B cell (primary cell): ENCODE measurements at regions not wholly inside any gene's neighbourhood (a gene's known extent, or its start where the extent isn't known, plus 50 kb on each side); places are given as distances from the start of the nearest gene placed in this dataset.

Experiments used
- ATAC-seq: fragments of 200-7000 bp; cut with Tn5 transposase; one replicate; pipeline ENCODE4 v1.10.0; 2021; ENCODE audit warnings: low read depth, mild to moderate bottlenecking, moderate number of reproducible peaks, moderate library complexity
- CTCF ChIA-PET: fragments of 350-600 bp; sonication (Branson Sonifier 250); formaldehyde crosslinking; loops from one replicate; lab custom pipeline; 2021; ENCODE audit warnings: antibody characterized with exemption, inconsistent platforms; lab: Charles Lee
- POLR2A ChIA-PET: fragments of 350-600 bp; sonication (Branson Sonifier 250); formaldehyde crosslinking; loops from one replicate; lab custom pipeline; 2021; ENCODE audit warnings: antibody characterized with exemption; lab: Charles Lee
- DNase-seq: peaks from one replicate; pipeline ENCODE4 v3.0.0; 2013
- H2AFZ ChIP-seq: 2 replicates; pipeline ENCODE4 v1.6.1; 2012; ENCODE audit warnings: mild to moderate bottlenecking, low read depth, low read length; ENCODE audit not compliant: insufficient read depth, poor library complexity, severe bottlenecking
- H3K27ac ChIP-seq, 2 donors: 1 replicate in 1 of 2; 2 replicates in 1 of 2; pipeline ENCODE4 v1.5.1; 2012 to 2013; ENCODE audit warnings: low read length in 2 of 2, mild to moderate bottlenecking in 2 of 2, moderate library complexity in 1 of 2
- H3K27me3 ChIP-seq, 4 experiments: fragments of 200-600 bp in 1 of 4; sonication (generic) in 1 of 4; replicated peaks in 1 of 4; 1 replicate in 2 of 4; 2 replicates in 2 of 4; pipeline versions ENCODE4 v1.6.1 to v1.7.0; 2013 to 2016; ENCODE audit warnings: low read length in 3 of 4, mild to moderate bottlenecking in 2 of 4, mixed read lengths in 1 of 4, moderate library complexity in 1 of 4; ENCODE audit not compliant: insufficient read depth in 4 of 4, control insufficient read depth in 3 of 4; ENCODE audit errors: control extremely low read depth in 1 of 4
- H3K36me3 ChIP-seq, 2 experiments: replicated peaks in 1 of 2; 1 replicate in 1 of 2; 2 replicates in 1 of 2; pipeline versions ENCODE4 v1.6.1 to v1.7.1; 2013; ENCODE audit warnings: low read length in 1 of 2; ENCODE audit not compliant: insufficient read depth in 2 of 2, control insufficient read depth in 1 of 2; ENCODE audit errors: control extremely low read depth in 1 of 2, extremely low read depth in 1 of 2
- H3K4me1 ChIP-seq, 2 donors: fragments of 200-600 bp in 1 of 2; sonication (generic) in 1 of 2; 1 replicate in 1 of 2; 2 replicates in 1 of 2; pipeline versions ENCODE4 v1.5.1 to v1.6.1; 2013 to 2017; ENCODE audit warnings: low read length in 2 of 2; ENCODE audit not compliant: control insufficient read depth in 2 of 2, insufficient read depth in 2 of 2
- H3K4me2 ChIP-seq: replicated peaks from 2 replicates; pipeline ENCODE3; 2012; ENCODE audit warnings: mild to moderate bottlenecking, low read depth, low read length; ENCODE audit not compliant: poor library complexity, severe bottlenecking
- H3K4me3 ChIP-seq, 5 experiments: fragments of 200-600 bp in 1 of 5; sonication (generic) in 1 of 5; 1 replicate in 3 of 5; 2 replicates in 2 of 5; pipeline versions ENCODE4 v1.5.1 to v1.7.0; 2011 to 2016; ENCODE audit warnings: low read length in 4 of 5, mild to moderate bottlenecking in 4 of 5, low read depth in 2 of 5, control low read depth in 1 of 5, moderate library complexity in 1 of 5; ENCODE audit not compliant: insufficient read depth in 1 of 5; ENCODE audit errors: control extremely low read depth in 1 of 5, extremely low read depth in 1 of 5
- H3K79me2 ChIP-seq: fragments of 200-600 bp; sonication (generic); one replicate; pipeline ENCODE4 v1.6.0; 2016; ENCODE audit warnings: low read length; ENCODE audit not compliant: control insufficient read depth, insufficient read depth
- H3K9ac ChIP-seq: fragments of 200-600 bp; sonication (generic); 2 replicates; pipeline ENCODE4 v1.6.1; 2017; ENCODE audit warnings: mild to moderate bottlenecking, low read length, moderate library complexity
- H3K9me3 ChIP-seq, 3 donors: one replicate each; pipeline versions ENCODE4 v1.6.1 to v1.7.1; 2013; ENCODE audit warnings: low read length in 2 of 3; ENCODE audit not compliant: control insufficient read depth in 2 of 3, insufficient read depth in 1 of 3; ENCODE audit errors: control extremely low read depth in 1 of 3
- H4K20me1 ChIP-seq: 2 replicates; pipeline ENCODE4 v1.6.0; 2012; ENCODE audit warnings: mild to moderate bottlenecking, low read length; ENCODE audit not compliant: insufficient read depth, control insufficient read depth, poor library complexity, severe bottlenecking
- H3K27ac Mint-ChIP-seq: one replicate; pipeline ENCODE4 v1.8.0; 2021; ENCODE audit warnings: mixed read lengths
- H3K27me3 Mint-ChIP-seq: one replicate; pipeline ENCODE4 v1.8.0; 2021; ENCODE audit warnings: mixed read lengths
- H3K4me1 Mint-ChIP-seq: one replicate; pipeline ENCODE4 v1.8.0; 2021; ENCODE audit warnings: mixed read lengths
- H3K4me3 Mint-ChIP-seq: one replicate; pipeline ENCODE4 v1.8.0; 2021; ENCODE audit warnings: mixed read lengths
- H3K9me3 Mint-ChIP-seq: one replicate; pipeline ENCODE4 v1.8.0; 2022; ENCODE audit warnings: mixed read lengths; ENCODE audit not compliant: insufficient read depth
- EZH2 ChIP-seq: IDR thresholded peaks from 2 replicates; pipeline ENCODE4 v1.6.1; 2012; ENCODE audit warnings: borderline replicate concordance, low read depth, mild to moderate bottlenecking, moderate library complexity, low read length; ENCODE audit not compliant: insufficient read depth, poor library complexity, severe bottlenecking
- WGBS: methylation state at CpG from one replicate; pipeline ENCODE4 v1.1.5; 2013; ENCODE audit warnings: missing lambda C conversion rate; ENCODE audit not compliant: insufficient coverage; 5-methylcytosine and 5-hydroxymethylcytosine counted together
- intact Hi-C: fragments of 100-400 bp; cut with micrococcal nuclease; formaldehyde crosslinking; loops from one replicate; pipeline ENCODE4 v1.10.0; 2022
- TF ChIP-seq, protein P1 (sequence below): fragments of 200-600 bp; IDR thresholded peaks from one replicate; pipeline ENCODE4 v1.8.0; 2022; ENCODE audit warnings: antibody characterized with exemption, mild to moderate bottlenecking

DNA sequence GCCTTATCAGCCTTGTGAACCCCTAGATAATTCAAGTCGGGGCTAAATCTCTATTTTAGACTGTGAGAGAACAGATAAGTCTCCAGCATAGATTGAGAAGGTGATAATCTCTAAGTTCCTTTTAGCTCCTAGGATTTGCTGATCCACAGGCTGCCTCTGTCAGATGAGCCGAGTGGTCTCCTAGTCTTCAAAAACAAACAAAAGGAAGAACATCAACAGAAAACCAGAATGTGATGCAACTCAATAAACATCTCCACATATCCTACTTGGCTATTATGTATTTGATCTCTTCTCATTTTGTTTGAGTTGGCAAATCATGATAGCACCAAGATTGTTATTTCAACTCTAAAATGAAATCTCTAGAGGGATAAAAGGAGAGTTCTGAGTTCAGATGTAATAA, 88.4 kb upstream of the SLC7A11 start:
- Histone ChIP-seq H2AFZ (no peak overlapping the region), H3K4me2 (no peak overlapping the region), H3K9ac (no peak overlapping the region), H4K20me1 (no peaks in the 10 kb centered on the region), H3K9me3 (peaks cover 0 to 7% (median 0%) of the 10 kb centered on the region in 3 donors), H3K79me2 (no peaks in the 10 kb centered on the region), H3K4me3 (no peak overlapping the region), H3K27ac (no peak overlapping the region), H3K27me3 (no peaks in the 10 kb centered on the region), H3K4me1 (no peaks in the 10 kb centered on the region), H3K36me3 (no peaks in the 10 kb centered on the region)
- Mint-ChIP-seq H3K27ac (no peak overlapping the region), H3K4me3 (no peak overlapping the region), H3K9me3 (peaks cover 3% of the 10 kb centered on the region), H3K27me3 (no peaks in the 10 kb centered on the region), H3K4me1 (no peaks in the 10 kb centered on the region)
- ChIA-PET POLR2A (no interaction called here), CTCF (no interaction called here)
- intact Hi-C loops = no loop called here
- TF ChIP-seq, protein P1, sequence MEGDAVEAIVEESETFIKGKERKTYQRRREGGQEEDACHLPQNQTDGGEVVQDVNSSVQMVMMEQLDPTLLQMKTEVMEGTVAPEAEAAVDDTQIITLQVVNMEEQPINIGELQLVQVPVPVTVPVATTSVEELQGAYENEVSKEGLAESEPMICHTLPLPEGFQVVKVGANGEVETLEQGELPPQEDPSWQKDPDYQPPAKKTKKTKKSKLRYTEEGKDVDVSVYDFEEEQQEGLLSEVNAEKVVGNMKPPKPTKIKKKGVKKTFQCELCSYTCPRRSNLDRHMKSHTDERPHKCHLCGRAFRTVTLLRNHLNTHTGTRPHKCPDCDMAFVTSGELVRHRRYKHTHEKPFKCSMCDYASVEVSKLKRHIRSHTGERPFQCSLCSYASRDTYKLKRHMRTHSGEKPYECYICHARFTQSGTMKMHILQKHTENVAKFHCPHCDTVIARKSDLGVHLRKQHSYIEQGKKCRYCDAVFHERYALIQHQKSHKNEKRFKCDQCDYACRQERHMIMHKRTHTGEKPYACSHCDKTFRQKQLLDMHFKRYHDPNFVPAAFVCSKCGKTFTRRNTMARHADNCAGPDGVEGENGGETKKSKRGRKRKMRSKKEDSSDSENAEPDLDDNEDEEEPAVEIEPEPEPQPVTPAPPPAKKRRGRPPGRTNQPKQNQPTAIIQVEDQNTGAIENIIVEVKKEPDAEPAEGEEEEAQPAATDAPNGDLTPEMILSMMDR = no peak
- TF ChIP-seq EZH2 = no peak
- ATAC-seq (no peak), DNase-seq (no peak)
- WGBS = 83% methylated on average over 1 of the region's 2 CpGs

DNA sequence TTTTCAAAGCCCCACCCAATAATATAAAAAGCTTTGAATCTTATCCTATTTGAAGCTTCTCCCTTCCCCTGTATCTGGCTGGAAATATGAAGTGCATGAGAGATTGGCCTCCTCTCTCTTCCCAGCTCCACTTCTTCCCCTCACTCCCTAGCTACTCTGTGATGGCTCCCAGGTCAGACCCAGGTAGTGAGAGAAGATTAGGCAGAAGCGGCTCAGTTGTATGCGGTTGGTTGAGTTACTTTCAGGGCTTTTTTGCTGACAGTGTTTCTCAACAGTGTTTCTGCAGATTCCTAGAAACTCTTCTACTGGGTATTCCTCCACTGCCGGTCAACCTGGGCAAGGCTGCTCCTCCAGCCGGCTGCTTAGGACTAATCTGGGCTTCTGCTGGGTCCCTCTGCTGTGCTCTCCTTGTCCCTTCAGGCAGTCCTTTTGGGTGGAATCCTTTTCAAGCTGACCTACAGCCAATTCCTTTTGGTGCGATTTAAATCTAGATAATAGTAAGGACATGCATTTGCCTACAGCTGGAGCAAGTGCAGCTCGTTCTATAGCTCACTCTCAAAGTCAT, 87.4 kb upstream of the SLC7A11 start:
- 88% methylated on average over 6 of the region's 6 CpGs for WGBS
- no peaks in the 10 kb centered on the region for H3K27me3 ChIP-seq
- H3K27ac Mint-ChIP-seq = no peak overlapping the region
- H3K9ac ChIP-seq = no peak overlapping the region
- no peaks in the 10 kb centered on the region for H3K4me1 Mint-ChIP-seq
- no peak overlapping the region for H3K4me3 Mint-ChIP-seq
- H3K9me3 ChIP-seq = peaks cover 0 to 7% (median 0%) of the 10 kb centered on the region in 3 donors
- intact Hi-C loops = no loop called here
- H3K27me3 Mint-ChIP-seq = no peaks in the 10 kb centered on the region
- ChIA-PET CTCF (no interaction called here), POLR2A (no interaction called here)
- H4K20me1 ChIP-seq = no peaks in the 10 kb centered on the region
- no peak overlapping the region for H3K27ac ChIP-seq
- TF ChIP-seq, protein P1 = no peak
- no peak for TF ChIP-seq EZH2
- ATAC-seq (no peak), DNase-seq (no peak)
- H3K36me3 ChIP-seq = no peaks in the 10 kb centered on the region
- peaks cover under 1% of the 10 kb centered on the region for H3K9me3 Mint-ChIP-seq
- no peak overlapping the region for H2AFZ ChIP-seq
- H3K79me2 ChIP-seq = no peaks in the 10 kb centered on the region
- no peaks in the 10 kb centered on the region for H3K4me1 ChIP-seq
- no peak overlapping the region for H3K4me3 ChIP-seq
- H3K4me2 ChIP-seq = no peak overlapping the region
